ENCODE measurements at regions not wholly inside any gene's neighbourhood (a gene's known extent, or its start where the extent isn't known, plus 50 kb on each side); places are given as distances from the start of the nearest gene placed in this dataset.
"Not testable (repeated sequence)": the region's sequence is repeated elsewhere in the genome, so short reads cannot be mapped to it uniquely, and the experiment has no call there.

- peak in 1 of 4 donors; percentile 13 for DNase-seq (ENCODE audit: low read depth in 4 of 4, low spot score in 2 of 4)
Observed at GRCh38 chr20:41734506-41734945, 116.3 kb upstream of the CHD6 start.

GRCh38 chr20:41733151-41733550 is 115.0 kb upstream of the CHD6 start:
- no peak for DNase-seq (ENCODE audit: low read depth in 4 of 4, low spot score in 2 of 4)

DNA sequence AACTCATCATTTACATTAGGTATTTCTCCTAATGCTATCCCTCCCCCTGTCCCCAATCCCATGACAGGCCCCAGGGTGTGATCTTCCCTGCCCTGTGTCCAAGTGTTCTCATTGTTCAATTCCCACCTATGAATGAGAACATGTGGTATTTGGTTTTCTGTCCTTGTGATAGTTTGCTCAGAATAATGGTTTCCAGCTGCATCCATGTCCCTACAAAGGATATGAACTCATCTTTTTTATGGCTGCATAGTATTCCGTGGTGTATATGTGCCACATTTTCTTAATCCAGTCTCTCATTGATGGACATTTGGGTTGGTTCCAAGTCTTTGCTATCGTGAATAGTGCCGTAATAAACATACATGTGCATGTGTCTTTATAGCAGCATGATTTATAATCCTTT is 113.0 kb upstream of the CHD6 start:
- DNase-seq (ENCODE audit: low read depth in 4 of 4, low spot score in 2 of 4), result not testable (repeated sequence)

GRCh38 chr20:41727681-41728080 is 109.5 kb upstream of the CHD6 start:
- not testable (repeated sequence) for DNase-seq (ENCODE audit: low read depth in 4 of 4, low spot score in 2 of 4)

- no peak for DNase-seq (ENCODE audit: low read depth in 4 of 4, low spot score in 2 of 4)
Observed at GRCh38 chr20:41726727-41727126, 108.5 kb upstream of the CHD6 start.

GRCh38 chr20:41719151-41719550 is 101.0 kb upstream of the CHD6 start:
- no peak for DNase-seq (ENCODE audit: low read depth in 4 of 4, low spot score in 2 of 4)

GRCh38 chr20:41717483-41717882 is 99.3 kb upstream of the CHD6 start:
- no peak for DNase-seq (ENCODE audit: low read depth in 4 of 4, low spot score in 2 of 4)

DNA sequence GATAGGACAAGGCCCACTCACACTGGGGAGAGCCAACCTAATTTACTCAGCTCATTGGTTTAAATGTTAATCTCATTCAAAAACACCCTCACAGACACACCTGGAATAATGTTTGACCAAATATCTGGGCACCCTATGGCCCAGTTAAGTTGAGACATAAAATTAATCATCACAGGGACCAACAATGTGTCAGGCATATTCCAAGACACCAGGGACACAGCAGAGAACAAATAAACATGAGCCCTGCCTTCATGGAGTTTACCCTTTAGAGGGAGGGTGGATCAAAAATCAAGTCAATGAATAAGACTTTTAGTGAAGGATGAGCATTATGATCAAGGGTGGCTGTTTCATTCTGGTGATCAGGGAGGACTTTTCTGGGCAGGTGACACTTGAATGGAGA is 98.7 kb upstream of the CHD6 start:
- no peak for DNase-seq (ENCODE audit: low read depth in 4 of 4, low spot score in 2 of 4)

DNA sequence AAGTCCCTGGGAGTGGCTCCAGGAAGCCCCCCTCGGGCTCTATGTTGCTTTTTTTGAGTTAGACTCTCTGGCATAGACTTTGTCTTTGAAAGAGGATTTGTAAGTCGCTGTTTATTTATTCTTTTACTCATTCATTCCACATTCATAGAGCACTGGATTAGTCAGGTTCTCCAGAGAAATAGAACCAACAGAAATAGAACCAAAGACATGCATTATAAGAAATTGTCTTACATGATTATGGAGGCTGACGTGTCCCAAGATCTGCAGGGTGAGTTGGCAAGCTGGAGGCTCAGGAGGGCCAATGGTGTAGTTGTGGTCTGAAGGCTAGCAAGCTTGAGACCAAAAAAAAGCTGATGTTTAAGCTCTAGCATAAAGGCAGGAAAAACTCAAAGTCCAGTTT is 98.3 kb upstream of the CHD6 start:
- DNase-seq (ENCODE audit: low read depth in 4 of 4, low spot score in 2 of 4), result no peak

DNA sequence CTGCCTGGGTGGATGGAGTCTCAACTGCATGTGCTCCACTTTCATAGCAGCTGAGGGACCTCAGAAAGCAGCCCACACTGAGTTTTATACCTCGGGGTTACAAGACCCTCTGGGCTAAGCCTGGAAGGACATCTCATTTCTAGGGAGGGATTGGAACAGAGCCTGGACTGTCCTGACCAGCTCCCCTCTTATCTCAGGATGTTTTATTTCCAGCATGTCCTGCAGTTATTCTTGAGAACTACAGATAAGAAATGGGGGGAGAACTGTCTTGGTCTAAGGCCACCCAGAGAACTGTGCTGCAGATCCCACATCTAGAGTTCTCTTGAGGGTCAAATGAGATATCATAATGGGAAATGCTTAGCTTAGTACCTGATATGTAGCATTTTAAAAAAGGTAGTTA is 97.3 kb upstream of the CHD6 start:
- DNase-seq (ENCODE audit: low read depth in 4 of 4, low spot score in 2 of 4), result no peak

GRCh38 chr20:41714030-41714429 is 95.9 kb upstream of the CHD6 start:
- no peak for DNase-seq (ENCODE audit: low read depth in 4 of 4, low spot score in 2 of 4)

GRCh38 chr20:41704896-41705295 is 86.7 kb upstream of the CHD6 start:
- no peak for DNase-seq (ENCODE audit: low read depth in 4 of 4, low spot score in 2 of 4)

DNA sequence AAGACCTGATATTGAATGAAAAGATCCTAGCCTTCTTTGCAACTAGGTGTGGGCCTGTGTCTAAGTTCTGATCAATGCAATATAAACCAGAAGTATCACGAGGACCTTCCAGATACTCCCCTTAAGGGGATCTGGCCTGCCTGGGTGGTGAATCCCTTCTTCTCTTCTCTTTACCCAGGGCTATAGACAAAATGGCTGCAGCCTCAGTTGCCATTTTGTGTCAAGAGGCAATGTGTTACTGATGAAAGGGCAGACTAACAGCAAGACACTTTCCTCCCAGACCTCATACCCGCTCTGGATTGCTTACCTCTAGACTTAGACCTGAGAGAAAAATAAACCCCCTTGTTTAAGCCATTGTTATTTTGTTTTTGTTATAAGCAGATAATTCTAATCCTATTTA is 84.5 kb upstream of the CHD6 start:
- DNase-seq (ENCODE audit: low read depth in 4 of 4, low spot score in 2 of 4), result no peak

DNA sequence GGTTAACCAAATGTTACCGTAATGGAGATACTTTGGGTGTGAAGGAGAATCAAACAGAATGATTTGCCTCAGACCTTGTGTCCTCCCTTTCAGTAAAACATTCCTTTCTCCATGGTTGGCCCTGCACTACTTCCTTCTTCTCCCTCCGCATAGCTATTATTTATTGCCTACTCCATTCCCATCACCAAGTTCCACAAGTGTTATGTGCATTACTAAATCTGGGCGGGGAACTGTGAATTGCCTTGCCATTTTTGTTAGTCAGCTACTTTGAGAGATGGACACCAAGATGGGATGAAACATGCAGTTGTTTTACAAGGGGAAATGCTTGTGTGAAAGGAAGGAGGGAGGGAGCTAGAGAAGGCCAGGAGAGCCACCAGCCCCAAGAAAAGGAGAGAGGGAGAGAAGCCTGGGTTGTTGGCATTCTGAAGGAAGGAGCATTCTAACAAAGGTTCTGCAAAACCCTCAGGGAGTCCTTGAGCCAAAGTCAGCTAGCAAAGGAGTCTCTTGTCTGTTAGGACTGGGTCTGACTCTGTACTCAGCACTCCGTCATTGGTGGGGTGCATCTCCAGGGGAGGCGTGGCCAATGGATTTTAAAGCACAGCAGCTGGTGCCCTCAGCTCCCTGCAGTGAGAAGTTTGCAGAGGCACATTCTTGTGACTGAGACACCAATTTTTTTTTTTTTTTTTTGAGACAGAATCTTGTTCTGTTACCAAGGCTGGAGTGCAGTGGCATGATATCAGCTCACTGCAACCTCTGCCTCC is 83.6 kb upstream of the CHD6 start:
- DNase-seq (ENCODE audit: low read depth in 4 of 4, low spot score in 2 of 4), result no peak

DNA sequence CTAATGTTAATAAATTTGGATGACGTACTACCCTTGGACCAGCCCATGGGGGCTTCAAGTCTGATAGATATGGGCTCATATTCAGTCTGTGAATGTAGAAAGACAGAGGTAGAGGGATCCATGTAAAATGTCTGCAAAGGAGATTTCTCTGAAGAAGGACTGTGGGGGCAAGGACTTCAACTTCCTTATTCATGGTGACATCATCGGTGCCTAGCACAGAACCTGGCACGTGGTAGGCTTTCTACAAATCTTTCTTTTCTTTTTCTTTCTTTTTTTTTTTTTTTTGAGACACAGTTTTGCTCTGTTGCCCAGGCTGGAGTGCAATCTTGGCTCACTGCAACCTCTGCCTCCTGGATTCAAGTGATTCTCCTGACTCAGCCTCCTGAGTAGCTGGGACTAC is 81.5 kb upstream of the CHD6 start:
- not testable (repeated sequence) for DNase-seq (ENCODE audit: low read depth in 4 of 4, low spot score in 2 of 4)

- no peak for DNase-seq (ENCODE audit: low read depth in 4 of 4, low spot score in 2 of 4)
Observed at GRCh38 chr20:41697861-41698559, 79.8 kb upstream of the CHD6 start.

- no peak for DNase-seq (ENCODE audit: low read depth in 4 of 4, low spot score in 2 of 4)
Observed at GRCh38 chr20:41696428-41696827, 78.3 kb upstream of the CHD6 start.

- DNase-seq (ENCODE audit: low read depth in 4 of 4, low spot score in 2 of 4), result no peak
Observed at GRCh38 chr20:41694796-41695195, 76.6 kb upstream of the CHD6 start.

GRCh38 chr20:41693136-41693979 is 75.2 kb upstream of the CHD6 start:
- peak; percentile 73 to 93 (median 78) for DNase-seq (ENCODE audit: low read depth in 4 of 4, low spot score in 2 of 4)

- peak; percentile 59 to 76 (median 68) for DNase-seq (ENCODE audit: low read depth in 4 of 4, low spot score in 2 of 4)
Observed at GRCh38 chr20:41692479-41693135, 74.4 kb upstream of the CHD6 start.

DNA sequence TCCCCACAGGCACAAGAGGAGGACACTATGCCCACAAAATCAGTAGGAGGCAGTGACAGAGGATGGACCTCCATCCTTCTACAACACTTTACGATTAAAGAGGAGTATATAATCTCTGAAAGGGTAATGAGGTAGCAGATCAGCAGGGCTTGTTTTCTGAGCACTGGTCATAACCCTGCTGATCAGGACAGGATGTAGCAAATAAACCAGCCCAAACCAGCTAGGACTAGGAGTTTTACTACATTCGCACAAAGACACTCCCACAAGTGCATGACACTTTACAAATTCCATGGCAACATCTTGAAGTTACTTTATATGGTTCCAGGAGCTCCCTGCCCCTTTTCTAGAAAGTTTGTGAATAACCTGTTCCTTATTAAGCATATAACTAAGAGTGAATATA is 73.3 kb upstream of the CHD6 start:
- no peak for DNase-seq (ENCODE audit: low read depth in 4 of 4, low spot score in 2 of 4)
